Activated T-cell treated with anti-CD3 and anti-CD28 coated beads, Interleukin-2, amount 50 U/mL, for 48 hours (primary cell): ENCODE measurements at regions not wholly inside any gene's neighbourhood (a gene's known extent, or its start where the extent isn't known, plus 50 kb on each side); places are given as distances from the start of the nearest gene placed in this dataset.

Source experiments
- DNase-seq, 2 experiments: peaks; one replicate each; pipeline ENCODE4 v3.0.0-alpha.2; 2020

GRCh38 chr9:91134608-91135007, 227.1 kb downstream of the AUH start:
- DNase-seq = no peak

- DNase-seq = no peak
Measured at GRCh38 chr9:91137391-91137790, 224.3 kb downstream of the AUH start.

DNA sequence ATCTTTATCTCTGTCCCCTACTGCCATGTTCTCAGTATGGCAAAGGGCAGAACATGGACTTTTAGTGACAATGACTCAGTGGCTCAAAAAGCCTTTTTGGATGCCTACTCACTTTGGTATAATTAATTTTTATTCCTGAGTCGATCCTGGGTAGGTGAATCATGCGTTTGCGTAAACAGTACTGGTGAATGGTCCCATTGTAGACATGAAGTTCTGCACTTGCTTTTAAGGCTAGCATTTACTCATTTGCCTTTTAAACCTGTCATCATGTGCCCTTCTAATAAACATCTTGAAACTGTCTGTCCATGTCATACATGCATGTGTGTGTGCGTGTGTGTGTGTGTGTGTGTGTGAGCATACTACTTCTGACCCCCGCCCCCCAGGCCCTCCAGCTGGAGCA, 223.0 kb downstream of the AUH start:
- no peak for DNase-seq

DNA sequence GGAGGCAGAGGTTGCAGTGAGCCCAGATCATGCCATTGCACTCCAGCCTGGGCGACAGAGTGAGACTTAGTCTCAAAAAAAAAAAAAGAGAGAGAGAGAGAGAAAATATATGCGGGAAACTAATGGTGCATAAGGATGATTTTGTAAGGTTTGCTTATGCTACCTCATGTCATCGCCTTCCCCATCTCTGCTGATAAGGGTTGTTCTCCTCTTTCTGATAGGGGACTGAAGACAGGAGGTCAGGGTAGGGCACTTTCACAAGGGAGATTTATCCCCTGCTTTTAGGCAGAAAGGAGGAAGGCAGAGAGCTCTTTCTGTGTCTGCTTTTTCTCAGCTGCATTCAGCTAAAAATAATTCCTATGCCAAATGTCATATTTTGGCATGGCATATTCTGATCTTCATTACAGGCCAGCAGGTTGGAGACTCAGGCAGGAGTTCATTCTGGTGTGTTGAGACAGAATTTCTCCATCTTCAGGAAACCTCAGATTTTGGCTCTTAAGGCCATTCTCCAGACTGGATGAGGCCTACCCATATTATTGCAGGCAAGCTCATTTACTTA, 220.2 kb downstream of the AUH start:
- DNase-seq = no peak

DNA sequence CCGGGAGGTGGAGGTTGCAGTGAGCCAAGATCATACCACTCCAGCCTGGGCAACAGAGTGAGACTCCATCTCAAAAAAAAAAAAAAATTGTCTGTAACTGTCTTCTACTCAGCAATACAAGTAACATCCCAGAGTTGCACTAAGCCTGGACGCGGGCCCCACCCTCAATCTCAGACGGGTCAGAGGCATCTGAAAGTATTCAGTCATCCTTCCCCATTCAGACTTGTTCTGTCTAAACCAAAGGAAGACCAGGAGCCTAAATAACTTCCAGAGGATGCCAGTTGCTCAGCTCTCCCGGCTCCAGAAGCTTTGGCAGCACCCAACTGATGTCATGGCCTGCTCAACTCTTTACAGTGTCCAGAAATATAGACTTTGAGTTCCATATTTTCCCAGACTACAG, 218.6 kb downstream of the AUH start:
- DNase-seq = no peak

GRCh38 chr9:91143642-91144041, 218.1 kb downstream of the AUH start:
- no peak for DNase-seq

GRCh38 chr9:91144769-91145168, 216.9 kb downstream of the AUH start:
- DNase-seq = no peak

DNA sequence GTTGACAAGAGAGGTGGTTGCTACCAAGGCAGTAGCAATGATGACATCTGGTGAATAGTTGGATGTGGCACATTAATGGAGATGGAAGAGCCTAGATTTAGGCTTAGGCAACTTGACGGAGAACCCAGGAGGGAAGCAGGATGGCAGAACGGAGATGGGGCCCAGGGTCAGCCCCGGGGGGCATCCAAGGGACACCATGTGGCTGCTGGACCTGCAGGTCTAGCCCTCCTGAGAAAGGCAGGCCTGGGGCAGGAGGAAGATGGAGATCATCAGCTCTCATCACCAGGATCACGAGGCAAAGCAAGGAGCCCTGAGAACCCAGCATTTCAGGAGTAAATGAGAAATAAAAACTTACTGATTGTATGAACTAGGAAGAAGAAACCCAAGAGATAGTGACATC, 216.2 kb downstream of the AUH start:
- no peak for DNase-seq

GRCh38 chr9:91146391-91147019, 215.2 kb downstream of the AUH start:
- peak; percentile 65 to 67 for DNase-seq

DNA sequence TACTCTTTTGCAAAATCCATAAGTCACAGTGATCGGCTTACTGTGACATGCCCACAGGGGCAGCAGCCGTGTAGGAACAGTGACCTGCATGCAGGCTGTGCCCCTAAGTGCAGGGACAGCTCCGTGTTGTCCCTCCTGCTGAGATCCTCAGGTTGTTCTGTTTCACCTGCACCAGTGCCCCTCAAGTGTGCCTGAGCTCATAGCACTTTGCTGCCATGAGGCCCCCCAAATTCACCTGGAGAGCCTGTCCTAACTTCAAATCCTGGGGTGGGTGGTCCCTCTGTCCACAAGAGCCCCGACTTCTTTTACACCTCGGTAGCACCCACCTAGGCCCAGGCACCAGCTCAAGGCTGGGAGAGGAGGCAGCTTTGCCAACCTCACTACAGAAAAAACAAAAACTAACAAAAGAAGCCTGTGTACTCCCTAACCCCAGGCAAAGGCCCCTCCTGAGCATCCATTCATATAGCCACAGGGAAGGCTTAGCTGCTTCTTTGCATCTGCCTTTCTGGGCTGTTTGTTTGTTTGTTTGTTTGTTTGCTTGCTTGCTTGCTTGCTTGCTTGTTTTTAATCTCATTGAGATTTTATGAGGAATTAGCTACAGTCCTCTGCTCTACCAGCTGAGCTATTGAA, 214.5 kb downstream of the AUH start:
- peak; percentile 59 to 61 for DNase-seq

DNA sequence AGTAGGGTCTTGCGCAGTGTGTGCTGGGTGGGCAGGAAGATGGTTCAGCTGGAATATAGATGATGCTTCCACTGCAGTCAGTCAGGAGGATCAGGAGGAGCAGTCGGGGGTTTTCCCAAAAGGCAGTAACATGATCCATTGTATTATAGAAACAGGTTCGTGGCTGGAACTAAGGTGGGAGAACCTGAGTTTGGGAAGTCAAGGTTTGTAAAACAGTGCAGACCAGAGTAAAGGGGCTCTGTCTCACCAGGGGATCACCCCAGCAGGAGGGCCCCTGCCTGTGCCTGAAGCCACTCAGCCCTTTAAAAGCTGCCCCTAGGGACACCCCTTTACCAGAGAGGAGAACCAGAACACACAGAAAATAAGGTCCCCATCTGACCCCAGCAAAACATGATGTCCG, 213.4 kb downstream of the AUH start:
- DNase-seq = peak in 1 of 2 experiments; percentile 62

DNA sequence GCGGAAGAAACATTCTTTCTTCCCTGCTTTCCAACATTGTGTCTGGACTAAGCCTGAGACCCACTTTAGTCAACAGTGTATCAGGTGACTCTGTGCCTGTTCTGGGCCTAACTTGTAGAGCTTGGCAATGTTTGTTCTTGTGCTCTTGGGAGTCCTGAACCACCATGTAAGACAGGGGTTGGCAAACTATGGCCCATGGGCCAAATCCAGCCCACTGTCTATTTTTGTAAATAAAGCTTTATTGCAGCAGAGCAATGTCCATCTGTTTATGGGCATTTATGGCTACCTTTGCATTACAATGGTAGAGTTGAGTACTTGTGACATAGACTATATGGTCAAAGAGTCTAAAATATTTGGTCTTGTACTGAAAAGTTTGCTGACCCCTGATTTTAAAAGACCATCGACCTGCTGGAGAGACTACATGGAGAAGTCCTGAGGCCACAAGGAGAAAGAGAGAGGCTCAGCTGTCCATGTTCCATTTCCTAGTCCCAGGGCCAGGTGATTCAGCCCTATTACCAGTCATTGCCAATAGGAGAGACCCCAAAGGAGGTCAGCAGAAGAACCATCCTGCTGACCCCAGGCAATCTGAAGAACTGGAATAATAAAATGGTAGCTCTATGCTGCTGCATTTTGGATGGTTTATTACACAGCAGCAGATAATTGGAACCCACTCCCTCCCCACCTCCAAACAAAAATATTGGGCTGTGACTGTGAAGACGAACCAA, 211.3 kb downstream of the AUH start:
- peak; percentile 42 to 50 for DNase-seq

DNA sequence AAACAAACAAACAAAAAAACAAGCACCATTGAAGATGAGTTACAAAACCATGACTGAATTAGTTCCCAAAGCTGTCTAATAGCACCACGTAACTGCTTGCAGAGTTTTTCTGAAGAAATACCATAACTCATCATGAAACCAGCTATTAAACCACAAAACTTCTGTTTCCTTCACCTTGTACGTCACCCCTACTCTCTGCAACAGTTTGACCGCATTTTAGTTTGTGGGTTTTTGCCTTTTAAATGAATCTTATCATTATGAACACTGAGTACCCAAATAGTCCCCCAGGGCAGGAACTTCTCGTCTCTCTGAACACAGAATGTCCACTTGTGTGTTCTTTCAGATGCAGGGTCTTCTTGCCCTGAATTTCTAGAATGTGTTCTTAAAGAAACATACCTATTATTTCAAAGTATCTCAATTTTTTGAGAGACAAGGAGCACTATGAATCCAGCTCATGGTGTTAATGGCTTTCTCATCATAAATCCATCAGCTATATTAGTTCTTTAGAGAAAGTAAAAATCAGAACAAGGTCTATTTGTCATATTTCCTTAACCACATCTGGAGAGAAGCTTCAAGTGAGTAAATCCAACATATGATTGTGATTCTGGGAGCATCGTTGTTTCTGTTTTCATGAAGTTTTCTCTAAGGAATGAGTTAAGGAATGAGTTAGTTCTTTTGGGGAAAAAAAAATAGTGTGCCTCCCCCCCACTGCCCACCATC, 210.6 kb downstream of the AUH start:
- peak; percentile 38 to 54 for DNase-seq

GRCh38 chr9:91151718-91152095, 210.0 kb downstream of the AUH start:
- peak; percentile 67 to 71 for DNase-seq

DNA sequence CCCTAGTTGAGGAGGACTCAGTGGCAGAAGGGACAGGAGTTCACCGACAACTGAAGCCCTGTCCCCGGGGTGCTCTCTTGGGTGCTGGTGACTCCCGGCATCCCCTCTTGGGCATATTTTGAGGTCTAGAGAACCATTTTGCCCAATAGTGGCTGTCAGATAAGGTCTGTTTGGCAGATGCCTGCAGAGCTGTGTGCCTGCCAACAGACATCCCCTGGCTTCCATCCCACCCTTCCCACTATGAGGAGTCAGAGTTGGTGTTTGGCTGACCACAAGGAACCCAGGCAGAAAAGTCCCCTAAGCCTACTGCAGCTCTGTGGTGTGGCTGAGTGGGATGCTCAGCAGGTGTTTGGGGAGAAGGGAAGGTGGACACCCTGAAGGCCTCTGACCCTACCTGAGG, 207.0 kb downstream of the AUH start:
- peak in 1 of 2 experiments; percentile 26 for DNase-seq

- DNase-seq = peak in 1 of 2 experiments; percentile 22
Measured at GRCh38 chr9:91155181-91155580, 206.5 kb downstream of the AUH start.

DNA sequence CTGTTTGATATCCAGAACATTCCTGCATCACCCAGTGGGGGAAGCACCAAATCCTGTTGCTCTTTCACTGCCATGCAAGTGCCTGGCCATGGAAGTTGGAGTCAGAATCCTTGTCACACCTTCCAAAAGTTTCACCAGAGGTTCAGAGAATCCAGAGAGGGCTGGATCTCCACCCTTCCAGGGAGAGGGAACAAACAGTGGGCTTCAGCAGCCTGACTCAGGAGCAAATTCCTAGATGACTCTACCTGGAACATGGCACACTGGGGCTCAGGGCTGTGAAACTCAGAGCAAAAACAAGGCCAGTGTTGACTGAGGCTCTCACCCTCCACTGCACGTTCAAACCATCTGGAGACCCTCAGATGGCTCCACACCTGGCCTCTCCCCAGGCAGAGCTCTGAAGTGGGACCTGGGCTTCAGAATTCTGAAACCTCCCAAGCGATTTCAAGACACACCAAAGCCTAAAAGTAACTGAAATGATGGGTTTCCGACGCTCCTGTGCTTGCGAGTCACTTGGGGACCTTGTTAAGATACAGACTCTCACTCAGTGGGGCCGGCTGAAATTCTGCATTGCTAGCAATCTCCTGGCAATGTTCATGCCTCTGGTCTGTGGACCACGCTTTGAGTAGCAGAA, 205.9 kb downstream of the AUH start:
- DNase-seq = peak; percentile 27 to 30

DNA sequence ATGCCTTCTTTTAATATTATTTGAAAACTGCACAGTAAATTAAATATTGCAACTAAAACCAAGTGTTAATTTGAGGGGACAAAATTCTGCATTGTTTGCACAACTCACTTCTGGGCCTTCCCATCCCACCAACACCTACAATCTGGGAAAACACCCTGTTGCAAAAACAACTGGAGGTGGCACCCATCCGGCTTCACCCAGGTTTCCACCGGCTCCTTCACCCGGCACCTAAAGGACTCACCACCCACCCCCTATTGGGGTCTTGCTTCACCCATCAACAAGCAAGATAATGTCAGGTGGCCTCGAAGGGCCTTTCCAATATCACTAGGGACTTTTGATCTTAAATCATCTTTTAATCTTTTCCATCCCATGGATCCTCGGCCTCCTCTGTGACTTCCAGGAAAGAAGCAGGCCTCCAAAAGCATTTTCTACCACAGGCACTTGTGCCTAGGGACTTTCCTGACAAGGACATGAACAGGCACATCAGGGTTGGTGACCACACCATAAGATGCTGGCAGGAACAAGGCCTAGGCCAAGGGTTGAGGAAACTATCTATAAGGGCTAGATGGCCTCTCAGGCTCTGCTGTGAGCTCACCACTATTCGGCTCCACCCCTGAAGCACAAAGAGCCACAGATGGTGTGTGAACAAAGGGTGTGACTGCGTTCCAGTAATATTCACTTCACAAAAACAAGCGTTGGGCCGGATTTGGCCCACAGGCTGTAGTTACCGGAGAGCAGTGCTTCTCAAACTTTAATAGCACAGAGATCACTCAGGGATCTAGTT, 205.1 kb downstream of the AUH start:
- peak; percentile 38 to 43 for DNase-seq

DNA sequence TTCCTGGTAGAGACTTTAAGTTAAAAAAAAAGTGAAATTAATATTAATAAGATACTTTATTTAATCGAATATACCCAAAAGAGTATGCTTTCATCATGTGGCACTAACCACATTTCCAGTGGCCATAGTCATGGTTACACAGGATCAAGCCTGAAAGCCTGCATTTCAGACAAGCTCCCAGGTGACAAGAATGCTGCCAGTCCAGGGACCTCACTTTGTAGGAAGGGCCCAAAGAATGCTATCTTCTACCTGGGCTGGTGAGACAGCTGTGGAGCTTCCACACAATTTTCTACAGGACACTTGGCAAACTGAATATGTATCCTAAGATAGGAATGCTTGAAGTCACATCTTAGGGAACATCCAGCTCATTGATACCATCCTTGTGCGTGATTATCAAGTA, 203.8 kb downstream of the AUH start:
- peak; percentile 16 to 18 for DNase-seq

DNA sequence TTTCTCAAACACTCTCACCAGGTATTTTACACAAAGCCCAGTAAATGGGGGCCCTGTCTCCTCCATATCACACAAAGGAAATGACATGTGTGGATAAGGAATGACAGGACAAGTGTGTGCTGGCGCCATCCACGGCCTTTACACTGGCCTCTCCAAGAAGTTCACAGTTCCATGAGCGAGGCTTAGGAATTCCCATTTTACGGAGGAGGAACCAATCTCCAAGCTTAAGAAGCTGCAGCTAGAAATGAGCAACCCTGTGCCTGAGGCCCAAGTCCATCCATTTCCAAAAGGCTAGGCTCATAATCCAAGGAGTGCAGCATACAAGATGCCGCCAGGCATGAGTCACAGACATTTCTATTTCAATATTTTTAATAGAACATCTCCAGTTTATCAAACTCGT, 203.4 kb downstream of the AUH start:
- peak; percentile 16 to 18 for DNase-seq

- DNase-seq = peak; percentile 16
Measured at GRCh38 chr9:91158946-91159345, 202.8 kb downstream of the AUH start.

DNA sequence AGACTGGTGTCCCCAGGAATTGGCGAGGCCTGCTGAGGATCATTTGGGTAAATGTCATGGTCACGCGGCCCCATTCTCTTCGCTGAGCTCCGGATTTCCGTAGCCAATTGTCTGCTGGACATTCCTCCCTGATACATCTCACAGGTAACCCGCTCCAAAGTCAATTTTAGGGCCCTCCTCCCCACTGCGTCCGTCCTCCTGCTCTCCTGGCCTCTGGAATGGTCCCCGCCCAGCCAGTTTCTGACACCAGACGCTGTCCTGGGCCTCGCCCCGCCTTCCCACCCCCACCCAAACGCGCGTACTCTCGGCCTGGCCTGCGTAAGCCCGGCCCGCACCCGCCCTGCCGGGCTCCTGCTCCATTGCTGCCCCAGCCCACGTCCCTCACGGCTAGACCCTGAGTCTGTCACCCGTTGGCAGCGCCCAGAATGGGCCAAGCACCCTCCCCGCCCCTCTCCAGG, 202.0 kb downstream of the AUH start:
- peak; percentile 19 to 25 for DNase-seq
